Endothelial cell of umbilical vein (primary cell): ENCODE measurements at regions not wholly inside any gene's neighbourhood (a gene's known extent, or its start where the extent isn't known, plus 50 kb on each side); places are given as distances from the start of the nearest gene placed in this dataset.

Experiments used
- BruUV-seq: library from RNA; stranded (reverse); fragments of 400-500 nt; replicated peaks from 2 replicates; lab custom pipeline; 2021; lab: Mats Ljungman, UMichigan
- CTCF ChIA-PET: fragments of 300-600, 350-600 bp; sonication (Branson Sonifier 250); formaldehyde crosslinking; loops from one replicate; lab custom pipeline; 2021; ENCODE audit warnings: antibody characterized with exemption, inconsistent platforms; lab: Charles Lee
- POLR2A ChIA-PET: fragments of 300-600, 350-600 bp; sonication (Branson Sonifier 250); formaldehyde crosslinking; loops from one replicate; lab custom pipeline; 2021; ENCODE audit warnings: antibody characterized with exemption, inconsistent platforms; lab: Charles Lee
- DNase-seq: peaks from one replicate; pipeline ENCODE4 v3.0.0-alpha.2; 2011; ENCODE audit warnings: low read depth, low spot score
- FAIRE-seq: peaks from 2 replicates; lab custom pipeline; 2011; peaks lifted over from hg19 to GRCh38; lab: Jason Lieb, UNC
- H2AFZ ChIP-seq: 2 replicates; pipeline ENCODE4 v1.6.0; 2012; ENCODE audit warnings: low read depth, low read length, control low read depth, inconsistent platforms
- H3K27ac ChIP-seq: 2 replicates; pipeline ENCODE4 v1.5.1; 2011; ENCODE audit warnings: low read depth, mild to moderate bottlenecking, control low read depth, low read length, moderate library complexity; ENCODE audit not compliant: insufficient read depth
- H3K27me3 ChIP-seq, 2 experiments: 2 replicates each; pipeline versions ENCODE4 v1.6.0 to v1.6.1; 2011; ENCODE audit warnings: low read length in 2 of 2, mixed read lengths in 1 of 2; ENCODE audit not compliant: control insufficient read depth in 2 of 2, insufficient read depth in 2 of 2
- H3K36me3 ChIP-seq, 2 experiments: 2 replicates in 1 of 2; 3 replicates in 1 of 2; pipeline ENCODE4 v1.5.1; 2011; ENCODE audit warnings: low read length in 2 of 2, mild to moderate bottlenecking in 1 of 2, moderate library complexity in 1 of 2; ENCODE audit not compliant: control insufficient read depth in 2 of 2, insufficient read depth in 2 of 2; ENCODE audit errors: extremely low read depth in 1 of 2
- H3K4me1 ChIP-seq: 3 replicates; pipeline ENCODE4 v1.5.1; 2011; ENCODE audit warnings: mild to moderate bottlenecking, low read length; ENCODE audit not compliant: control insufficient read depth, insufficient read depth; ENCODE audit errors: extremely low read depth
- H3K4me2 ChIP-seq: 2 replicates; pipeline ENCODE4 v1.6.1; 2011; ENCODE audit warnings: low read length, control low read depth, mixed read lengths; ENCODE audit not compliant: insufficient read depth
- H3K4me3 ChIP-seq, 3 experiments: fragments of 200-600 bp in 1 of 3; sonication (generic), shearing (Covaris generic) in 1 of 3; replicated peaks in 1 of 3; 2 replicates each; pipeline ENCODE4 v1.5.1; 2011 to 2016; ENCODE audit warnings: control low read depth in 3 of 3, low read length in 3 of 3, mild to moderate bottlenecking in 2 of 3, inconsistent platforms in 1 of 3, low read depth in 1 of 3, moderate library complexity in 1 of 3; ENCODE audit not compliant: insufficient read depth in 1 of 3
- H3K79me2 ChIP-seq: 2 replicates; pipeline ENCODE4 v1.6.0; 2012; ENCODE audit warnings: low read length, inconsistent platforms; ENCODE audit not compliant: control insufficient read depth, insufficient read depth
- H3K9ac ChIP-seq: replicated peaks from 2 replicates; pipeline ENCODE3; 2011; ENCODE audit warnings: low read length, control low read depth; ENCODE audit not compliant: insufficient read depth; ENCODE audit errors: extremely low read depth
- H3K9me1 ChIP-seq: replicated peaks from 3 replicates; pipeline ENCODE4 v1.6.0; 2011; ENCODE audit warnings: mild to moderate bottlenecking, low read length; ENCODE audit not compliant: control insufficient read depth, insufficient read depth; ENCODE audit errors: extremely low read depth
- H3K9me3 ChIP-seq: replicated peaks from 2 replicates; pipeline ENCODE4 v1.5.1; 2012; ENCODE audit warnings: low read length, inconsistent platforms; ENCODE audit not compliant: control insufficient read depth, insufficient read depth
- H4K20me1 ChIP-seq: replicated peaks from 2 replicates; pipeline ENCODE3; 2011; ENCODE audit warnings: mild to moderate bottlenecking, low read length; ENCODE audit not compliant: control insufficient read depth, insufficient read depth; ENCODE audit errors: extremely low read depth
- CTCF ChIP-seq, 2 donors: IDR thresholded peaks; 1 replicate in 1 of 2; 2 replicates in 1 of 2; pipeline ENCODE4 v1.5.1; 2011; ENCODE audit warnings: low read length in 2 of 2, mild to moderate bottlenecking in 2 of 2, moderate library complexity in 2 of 2, control low read depth in 1 of 2, inconsistent platforms in 1 of 2, low read depth in 1 of 2; ENCODE audit not compliant: insufficient read depth in 1 of 2; ENCODE audit errors: extremely low read depth in 1 of 2
- EZH2 ChIP-seq: IDR thresholded peaks from 2 replicates; pipeline ENCODE4 v1.6.1; 2012; ENCODE audit warnings: borderline replicate concordance, low read depth, mild to moderate bottlenecking, moderate library complexity, low read length, inconsistent platforms; ENCODE audit not compliant: severe bottlenecking
- FOS ChIP-seq: IDR thresholded peaks from 2 replicates; pipeline ENCODE4 v1.6.1; 2011; ENCODE audit warnings: mild to moderate bottlenecking, low read length, moderate library complexity, borderline replicate concordance; ENCODE audit not compliant: insufficient read depth
- GATA2 ChIP-seq: IDR thresholded peaks from 2 replicates; pipeline ENCODE4 v1.7.0; 2011; ENCODE audit warnings: low read depth, mild to moderate bottlenecking, moderate library complexity, mixed read lengths, low read length; ENCODE audit not compliant: insufficient read length, insufficient read depth
- JUN ChIP-seq: IDR thresholded peaks from 2 replicates; pipeline ENCODE4 v1.6.1; 2011; ENCODE audit warnings: borderline replicate concordance, low read depth; ENCODE audit not compliant: insufficient read length, insufficient read depth
- MYC ChIP-seq: IDR thresholded peaks from one replicate; pipeline ENCODE4 v1.6.1; 2011; ENCODE audit warnings: mild to moderate bottlenecking, low read depth, low read length
- POLR2A ChIP-seq: IDR thresholded peaks from 2 replicates; pipeline ENCODE4 v1.6.1; 2012; ENCODE audit warnings: low read depth, mild to moderate bottlenecking, control low read depth, low read length
- POLR2AphosphoS5 ChIP-seq: IDR thresholded peaks from 2 replicates; pipeline ENCODE4 v1.6.1; 2012; ENCODE audit warnings: low read depth, mild to moderate bottlenecking, control low read depth, low read length, moderate library complexity; ENCODE audit not compliant: insufficient read depth
- dilution Hi-C: fragments of 300-500 bp; cut with MboI; formaldehyde crosslinking; loops from one replicate; pipeline ENCODE4 v1.15.0; 2019; ENCODE audit warnings: low sequenced_read_pairs; ENCODE audit not compliant: extremely low pct_ligation_motif_present
- intact Hi-C: fragments of 100-400 bp; cut with micrococcal nuclease; formaldehyde crosslinking; loops from one replicate; pipeline ENCODE4 v1.10.0; 2022
- TF ChIP-seq, protein P1 (sequence below): IDR thresholded peaks from 2 replicates; pipeline ENCODE4 v1.6.1; 2011; ENCODE audit not compliant: insufficient read depth, insufficient read length

- no peak for TF ChIP-seq MYC
- no peak for TF ChIP-seq CTCF (IDR thresholded peaks at IDR 0.05; ENCODE audit: extremely low read depth in 1 of 2, insufficient read depth in 1 of 2, low read depth in 1 of 2, low read length in 2 of 2)
- no peak for TF ChIP-seq GATA2
- TF ChIP-seq JUN: no peak
- no peak for TF ChIP-seq POLR2A
- TF ChIP-seq EZH2: no peak
- no peak for TF ChIP-seq FOS
- TF ChIP-seq, protein P1, sequence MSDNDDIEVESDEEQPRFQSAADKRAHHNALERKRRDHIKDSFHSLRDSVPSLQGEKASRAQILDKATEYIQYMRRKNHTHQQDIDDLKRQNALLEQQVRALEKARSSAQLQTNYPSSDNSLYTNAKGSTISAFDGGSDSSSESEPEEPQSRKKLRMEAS: no peak
- TF ChIP-seq POLR2AphosphoS5: no peak
- Histone ChIP-seq H3K27me3 (no peaks in the 10 kb centered on the region), H3K36me3 (no peaks in the 10 kb centered on the region), H3K9me1 (no peaks in the 10 kb centered on the region), H4K20me1 (no peaks in the 10 kb centered on the region), H3K9me3 (no peaks in the 10 kb centered on the region), H3K4me3 (no peak overlapping the region), H3K4me2 (no peak overlapping the region), H3K27ac (no peak overlapping the region), H3K79me2 (no peaks in the 10 kb centered on the region), H2AFZ (no peak overlapping the region), H3K4me1 (no peaks in the 10 kb centered on the region), H3K9ac (no peak overlapping the region)
- ChIA-PET POLR2A (no interaction called here), CTCF (no interaction called here)
- intact Hi-C loops: loop anchor here (5.0 kb wide), 1 partner anchor 193 kb away; no protein-coding TSS in a partner anchor
- BruUV-seq: no TSS peak
- FAIRE-seq (no peak), DNase-seq (no peak)
- dilution Hi-C loops: no loop called here
These were observed 201.2 kb upstream of the PARD3B start for GRCh38 chr2:204344119-204344518.
